Erythroblast (primary cell): ENCODE measurements at regions not wholly inside any gene's neighbourhood (a gene's known extent, or its start where the extent isn't known, plus 50 kb on each side); places are given as distances from the start of the nearest gene placed in this dataset.

Experiments
- GATA1 ChIP-seq: IDR thresholded peaks from 2 replicates; pipeline ENCODE4 v1.6.1; 2011; ENCODE audit warnings: low read depth, mild to moderate bottlenecking, control low read depth, low read length, moderate library complexity
- POLR2A ChIP-seq: IDR thresholded peaks from 2 replicates; pipeline ENCODE4 v1.6.1; 2011; ENCODE audit warnings: mild to moderate bottlenecking, low read length

GRCh38 chr4:38334791-38335190 is 329.2 kb upstream of the KLF3 start:
- no peak for TF ChIP-seq POLR2A
- TF ChIP-seq GATA1: no peak
